ENCODE measurements at regions not wholly inside any gene's neighbourhood (a gene's known extent, or its start where the extent isn't known, plus 50 kb on each side); places are given as distances from the start of the nearest gene placed in this dataset.

DNA sequence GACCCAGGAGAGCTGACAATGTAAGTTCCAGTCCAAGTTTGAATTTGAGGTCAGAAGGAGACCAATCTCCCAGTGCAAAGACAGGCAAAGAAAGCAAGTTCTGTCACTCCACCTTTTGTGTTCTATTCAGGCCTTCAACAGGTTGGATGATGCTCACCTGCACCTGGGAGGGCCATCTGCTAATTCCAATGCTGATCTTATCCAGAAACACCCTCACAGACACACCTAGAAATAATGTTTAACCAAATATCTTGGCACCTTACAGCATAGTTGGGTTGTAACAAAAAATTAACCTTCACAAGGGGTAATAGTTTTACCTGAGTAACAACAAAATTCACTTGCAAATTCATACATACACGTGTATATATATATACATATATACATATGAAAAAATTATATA is 190.8 kb downstream of the DIRAS2 start:
- Histone ChIP-seq H3K9ac (no peak overlapping the region), H3K9me3 (no peaks in the 10 kb centered on the region), H3K9me2 (no peaks in the 10 kb centered on the region), H3F3A (replicated peaks; ENCODE audit: insufficient read depth) (no peaks in the 10 kb centered on the region), H3K4me3 (ENCODE audit: low read depth in 2 of 2, low read length in 1 of 2) (no peak overlapping the region), H3K27me3 (ENCODE audit: insufficient read depth) (no peaks in the 10 kb centered on the region), H4K20me1 (ENCODE audit: insufficient read depth) (no peaks in the 10 kb centered on the region), H3K36me3 (replicated peaks in 1 of 2; ENCODE audit: control insufficient read depth in 1 of 2, insufficient read depth in 2 of 2, low read length in 1 of 2) (no peaks in the 10 kb centered on the region), H2AFZ (ENCODE audit: low read depth) (no peak overlapping the region), H3K4me1 (ENCODE audit: control insufficient read depth in 1 of 2, insufficient read depth in 2 of 2, low read depth in 1 of 2, low read length in 1 of 2) (no peaks in the 10 kb centered on the region; a peak in 1 of 4 replicates), H3K79me2 (ENCODE audit: insufficient read depth) (no peaks in the 10 kb centered on the region), H3K4me2 (no peak overlapping the region), H3K27ac (ENCODE audit: low read depth in 2 of 2, low read length in 1 of 2) (no peak overlapping the region)
- CTCF ChIA-PET = no interaction called here
- WGBS (ENCODE audit: low lambda C conversion rate) = 9% methylated on average over 1 of the region's 1 CpG
- no peak for DNase-seq
- POLR2A ChIA-PET = no interaction called here
- TF ChIP-seq FOXJ3 (CRISPR knock-in tag; IDR thresholded peaks at IDR 0.05) (no peak), ELF1 (IDR thresholded peaks at IDR 0.05) (no peak), YY1 (IDR thresholded peaks at IDR 0.05; ENCODE audit: low read depth) (no peak), FOSL2 (IDR thresholded peaks at IDR 0.05; ENCODE audit: borderline replicate concordance, low read depth) (no peak), GABPA (IDR thresholded peaks at IDR 0.05; ENCODE audit: low read depth) (no peak), ZBTB33 (IDR thresholded peaks at IDR 0.05; ENCODE audit: borderline replicate concordance, low read depth) (no peak), NFIC (IDR thresholded peaks at IDR 0.05; ENCODE audit: borderline replicate concordance) (no peak), MEF2A (IDR thresholded peaks at IDR 0.05; ENCODE audit: borderline replicate concordance, low read depth) (no peak), MXI1 (IDR thresholded peaks at IDR 0.05; ENCODE audit: low read depth, low read length) (no peak), FOXM1 (IDR thresholded peaks at IDR 0.05; ENCODE audit: low read depth) (no peak), SIN3A (IDR thresholded peaks at IDR 0.05; ENCODE audit: borderline replicate concordance, low read depth, low read length) (no peak), RCOR1 (IDR thresholded peaks at IDR 0.05; ENCODE audit: low read length) (no peak), TCF12 (IDR thresholded peaks at IDR 0.05) (no peak), RFX5 (IDR thresholded peaks at IDR 0.05; ENCODE audit: low read length) (no peak)
- TF ChIP-seq, protein P1, sequence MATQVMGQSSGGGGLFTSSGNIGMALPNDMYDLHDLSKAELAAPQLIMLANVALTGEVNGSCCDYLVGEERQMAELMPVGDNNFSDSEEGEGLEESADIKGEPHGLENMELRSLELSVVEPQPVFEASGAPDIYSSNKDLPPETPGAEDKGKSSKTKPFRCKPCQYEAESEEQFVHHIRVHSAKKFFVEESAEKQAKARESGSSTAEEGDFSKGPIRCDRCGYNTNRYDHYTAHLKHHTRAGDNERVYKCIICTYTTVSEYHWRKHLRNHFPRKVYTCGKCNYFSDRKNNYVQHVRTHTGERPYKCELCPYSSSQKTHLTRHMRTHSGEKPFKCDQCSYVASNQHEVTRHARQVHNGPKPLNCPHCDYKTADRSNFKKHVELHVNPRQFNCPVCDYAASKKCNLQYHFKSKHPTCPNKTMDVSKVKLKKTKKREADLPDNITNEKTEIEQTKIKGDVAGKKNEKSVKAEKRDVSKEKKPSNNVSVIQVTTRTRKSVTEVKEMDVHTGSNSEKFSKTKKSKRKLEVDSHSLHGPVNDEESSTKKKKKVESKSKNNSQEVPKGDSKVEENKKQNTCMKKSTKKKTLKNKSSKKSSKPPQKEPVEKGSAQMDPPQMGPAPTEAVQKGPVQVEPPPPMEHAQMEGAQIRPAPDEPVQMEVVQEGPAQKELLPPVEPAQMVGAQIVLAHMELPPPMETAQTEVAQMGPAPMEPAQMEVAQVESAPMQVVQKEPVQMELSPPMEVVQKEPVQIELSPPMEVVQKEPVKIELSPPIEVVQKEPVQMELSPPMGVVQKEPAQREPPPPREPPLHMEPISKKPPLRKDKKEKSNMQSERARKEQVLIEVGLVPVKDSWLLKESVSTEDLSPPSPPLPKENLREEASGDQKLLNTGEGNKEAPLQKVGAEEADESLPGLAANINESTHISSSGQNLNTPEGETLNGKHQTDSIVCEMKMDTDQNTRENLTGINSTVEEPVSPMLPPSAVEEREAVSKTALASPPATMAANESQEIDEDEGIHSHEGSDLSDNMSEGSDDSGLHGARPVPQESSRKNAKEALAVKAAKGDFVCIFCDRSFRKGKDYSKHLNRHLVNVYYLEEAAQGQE (IDR thresholded peaks at IDR 0.05; ENCODE audit: low read depth, low read length) = no peak
- TF ChIP-seq, protein P2, sequence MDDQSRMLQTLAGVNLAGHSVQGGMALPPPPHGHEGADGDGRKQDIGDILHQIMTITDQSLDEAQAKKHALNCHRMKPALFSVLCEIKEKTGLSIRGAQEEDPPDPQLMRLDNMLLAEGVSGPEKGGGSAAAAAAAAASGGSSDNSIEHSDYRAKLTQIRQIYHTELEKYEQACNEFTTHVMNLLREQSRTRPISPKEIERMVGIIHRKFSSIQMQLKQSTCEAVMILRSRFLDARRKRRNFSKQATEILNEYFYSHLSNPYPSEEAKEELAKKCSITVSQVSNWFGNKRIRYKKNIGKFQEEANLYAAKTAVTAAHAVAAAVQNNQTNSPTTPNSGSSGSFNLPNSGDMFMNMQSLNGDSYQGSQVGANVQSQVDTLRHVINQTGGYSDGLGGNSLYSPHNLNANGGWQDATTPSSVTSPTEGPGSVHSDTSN (IDR thresholded peaks at IDR 0.05) = no peak
- TF ChIP-seq, protein P3, sequence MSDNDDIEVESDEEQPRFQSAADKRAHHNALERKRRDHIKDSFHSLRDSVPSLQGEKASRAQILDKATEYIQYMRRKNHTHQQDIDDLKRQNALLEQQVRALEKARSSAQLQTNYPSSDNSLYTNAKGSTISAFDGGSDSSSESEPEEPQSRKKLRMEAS (IDR thresholded peaks at IDR 0.05; ENCODE audit: low read depth) = no peak
- TF ChIP-seq, protein P4, sequence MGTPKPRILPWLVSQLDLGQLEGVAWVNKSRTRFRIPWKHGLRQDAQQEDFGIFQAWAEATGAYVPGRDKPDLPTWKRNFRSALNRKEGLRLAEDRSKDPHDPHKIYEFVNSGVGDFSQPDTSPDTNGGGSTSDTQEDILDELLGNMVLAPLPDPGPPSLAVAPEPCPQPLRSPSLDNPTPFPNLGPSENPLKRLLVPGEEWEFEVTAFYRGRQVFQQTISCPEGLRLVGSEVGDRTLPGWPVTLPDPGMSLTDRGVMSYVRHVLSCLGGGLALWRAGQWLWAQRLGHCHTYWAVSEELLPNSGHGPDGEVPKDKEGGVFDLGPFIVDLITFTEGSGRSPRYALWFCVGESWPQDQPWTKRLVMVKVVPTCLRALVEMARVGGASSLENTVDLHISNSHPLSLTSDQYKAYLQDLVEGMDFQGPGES (IDR thresholded peaks at IDR 0.05; ENCODE audit: low read depth, low read length) = no peak

Measured in SK-N-SH (cell line).